ENCODE measurements at regions not wholly inside any gene's neighbourhood (a gene's known extent, or its start where the extent isn't known, plus 50 kb on each side); places are given as distances from the start of the nearest gene placed in this dataset.

GRCh38 chr3:164522073-164522763, 556.1 kb downstream of the SI start:
- CTCF ChIA-PET: no interaction called here
- TF ChIP-seq, protein P1, sequence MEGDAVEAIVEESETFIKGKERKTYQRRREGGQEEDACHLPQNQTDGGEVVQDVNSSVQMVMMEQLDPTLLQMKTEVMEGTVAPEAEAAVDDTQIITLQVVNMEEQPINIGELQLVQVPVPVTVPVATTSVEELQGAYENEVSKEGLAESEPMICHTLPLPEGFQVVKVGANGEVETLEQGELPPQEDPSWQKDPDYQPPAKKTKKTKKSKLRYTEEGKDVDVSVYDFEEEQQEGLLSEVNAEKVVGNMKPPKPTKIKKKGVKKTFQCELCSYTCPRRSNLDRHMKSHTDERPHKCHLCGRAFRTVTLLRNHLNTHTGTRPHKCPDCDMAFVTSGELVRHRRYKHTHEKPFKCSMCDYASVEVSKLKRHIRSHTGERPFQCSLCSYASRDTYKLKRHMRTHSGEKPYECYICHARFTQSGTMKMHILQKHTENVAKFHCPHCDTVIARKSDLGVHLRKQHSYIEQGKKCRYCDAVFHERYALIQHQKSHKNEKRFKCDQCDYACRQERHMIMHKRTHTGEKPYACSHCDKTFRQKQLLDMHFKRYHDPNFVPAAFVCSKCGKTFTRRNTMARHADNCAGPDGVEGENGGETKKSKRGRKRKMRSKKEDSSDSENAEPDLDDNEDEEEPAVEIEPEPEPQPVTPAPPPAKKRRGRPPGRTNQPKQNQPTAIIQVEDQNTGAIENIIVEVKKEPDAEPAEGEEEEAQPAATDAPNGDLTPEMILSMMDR (conservative IDR thresholded peaks at IDR 0.05; ENCODE audit: low read depth): no peak

GRCh38 chr3:164521644-164522043, 556.7 kb downstream of the SI start:
- TF ChIP-seq, protein P1 (conservative IDR thresholded peaks at IDR 0.05; ENCODE audit: low read depth): no peak
- no peak for DNase-seq (ENCODE audit: low spot score)
- CTCF ChIA-PET: no interaction called here
- POLR2A ChIA-PET (ENCODE audit: low non-redundant PET): no interaction called here
- H3K27ac ChIP-seq: no peak overlapping the region

More at GRCh38 chr3:164522073-164522763, 556.1 kb downstream of the SI start:
- no peak for DNase-seq (ENCODE audit: low spot score)
- H3K27ac ChIP-seq: no peak overlapping the region
- POLR2A ChIA-PET (ENCODE audit: low non-redundant PET): no interaction called here

DNA sequence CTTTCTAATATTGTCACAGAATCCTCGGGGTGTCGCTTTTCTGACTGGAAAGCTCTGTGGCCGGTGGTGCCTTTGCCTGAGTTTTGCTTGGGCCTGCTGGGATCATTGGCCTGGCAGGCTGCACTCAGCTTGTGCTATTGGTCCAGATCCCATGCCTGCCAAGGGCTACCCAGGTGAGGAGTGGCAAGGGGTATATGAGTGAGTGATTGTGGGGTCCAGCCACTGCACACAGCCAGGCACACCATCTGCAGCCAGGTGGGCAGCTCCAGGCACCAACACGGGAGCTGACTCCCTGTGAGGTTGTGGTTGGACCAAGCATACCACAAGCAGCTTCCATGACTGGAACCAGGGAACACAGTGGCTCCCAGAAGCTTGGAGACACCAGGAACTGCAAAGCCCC, 557.2 kb downstream of the SI start:
- ChIA-PET POLR2A (ENCODE audit: low non-redundant PET) (no interaction called here), CTCF (no interaction called here)
- H3K27ac ChIP-seq: no peak overlapping the region
- TF ChIP-seq, protein P1 (conservative IDR thresholded peaks at IDR 0.05; ENCODE audit: low read depth): no peak
- no peak for DNase-seq (ENCODE audit: low spot score)

DNA sequence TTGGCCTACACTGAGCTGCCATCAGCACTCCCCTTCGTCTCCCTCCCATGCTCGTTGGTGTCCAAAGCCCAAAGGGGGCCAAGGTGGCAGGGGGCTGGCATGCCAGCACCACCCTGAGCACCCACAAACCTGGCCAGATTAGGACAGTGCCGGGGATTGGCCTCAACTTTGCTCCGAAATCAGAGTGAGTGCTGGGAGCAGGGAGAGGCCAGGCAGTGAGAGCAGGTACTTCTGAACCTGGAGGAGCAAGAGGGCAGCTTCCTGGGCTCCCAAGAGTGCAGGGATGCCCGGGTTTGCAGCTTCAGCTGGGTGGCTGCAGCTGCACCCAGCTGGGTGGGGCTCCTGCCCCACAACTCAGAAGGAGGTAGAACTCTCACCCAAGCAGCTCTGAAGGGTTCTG, 563.0 kb downstream of the SI start:
- TF ChIP-seq, protein P1 (conservative IDR thresholded peaks at IDR 0.05; ENCODE audit: low read depth): no peak
- no peak for DNase-seq (ENCODE audit: low spot score)
- ChIA-PET POLR2A (ENCODE audit: low non-redundant PET) (no interaction called here), CTCF (no interaction called here)
- no peak overlapping the region for H3K27ac ChIP-seq

- TF ChIP-seq, protein P1 (conservative IDR thresholded peaks at IDR 0.05; ENCODE audit: low read depth): no peak
- no peak overlapping the region for H3K27ac ChIP-seq
- CTCF ChIA-PET: no interaction called here
- no peak for DNase-seq (ENCODE audit: low spot score)
- POLR2A ChIA-PET (ENCODE audit: low non-redundant PET): no interaction called here
Measured at GRCh38 chr3:164514576-164514975, 563.7 kb downstream of the SI start.

- TF ChIP-seq, protein P1 (conservative IDR thresholded peaks at IDR 0.05; ENCODE audit: low read depth): no peak
- ChIA-PET CTCF (no interaction called here), POLR2A (ENCODE audit: low non-redundant PET) (no interaction called here)
- no peak for DNase-seq (ENCODE audit: low spot score)
- no peak overlapping the region for H3K27ac ChIP-seq
Measured at GRCh38 chr3:164507886-164508285, 570.4 kb downstream of the SI start.
